DMS79 (cell line): ENCODE measurements at regions not wholly inside any gene's neighbourhood (a gene's known extent, or its start where the extent isn't known, plus 50 kb on each side); places are given as distances from the start of the nearest gene placed in this dataset.

Experiments
- DNase-seq: peaks from one replicate; lab custom pipeline; 2025; lab: John Stamatoyannopoulos, UW

DNA sequence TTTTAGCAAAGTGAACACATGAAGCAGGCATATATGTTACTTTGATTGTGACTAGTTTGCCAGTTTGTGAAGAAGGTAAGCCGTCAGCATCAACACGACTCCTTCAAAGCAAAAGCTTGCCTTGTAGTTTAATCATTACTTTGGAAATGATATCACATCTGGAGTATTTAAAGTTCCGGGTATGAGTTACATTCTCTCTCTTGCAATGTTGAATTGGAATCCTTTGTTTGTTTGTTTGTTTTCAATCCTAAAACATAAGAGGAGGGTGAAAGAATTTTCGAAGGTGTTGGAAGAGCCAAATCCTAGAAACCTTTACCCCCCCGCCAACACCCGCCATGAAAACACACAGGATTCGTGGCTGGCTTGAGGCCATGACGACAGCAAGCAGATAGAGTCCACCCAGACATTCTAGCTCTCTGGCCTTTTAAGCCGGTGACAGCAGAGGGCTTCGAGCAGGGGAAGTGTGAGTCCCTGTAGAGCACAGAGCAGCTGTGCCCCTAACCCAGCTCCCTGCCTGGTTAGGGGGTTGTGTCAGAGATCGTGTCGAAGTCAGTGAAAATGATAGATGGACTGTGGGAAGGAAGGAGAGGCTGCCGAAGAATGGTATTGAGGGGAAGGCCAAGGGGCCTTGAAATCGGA lies 103.8 kb upstream of the SMIM21 start:
- DNase-seq: no peak

DNA sequence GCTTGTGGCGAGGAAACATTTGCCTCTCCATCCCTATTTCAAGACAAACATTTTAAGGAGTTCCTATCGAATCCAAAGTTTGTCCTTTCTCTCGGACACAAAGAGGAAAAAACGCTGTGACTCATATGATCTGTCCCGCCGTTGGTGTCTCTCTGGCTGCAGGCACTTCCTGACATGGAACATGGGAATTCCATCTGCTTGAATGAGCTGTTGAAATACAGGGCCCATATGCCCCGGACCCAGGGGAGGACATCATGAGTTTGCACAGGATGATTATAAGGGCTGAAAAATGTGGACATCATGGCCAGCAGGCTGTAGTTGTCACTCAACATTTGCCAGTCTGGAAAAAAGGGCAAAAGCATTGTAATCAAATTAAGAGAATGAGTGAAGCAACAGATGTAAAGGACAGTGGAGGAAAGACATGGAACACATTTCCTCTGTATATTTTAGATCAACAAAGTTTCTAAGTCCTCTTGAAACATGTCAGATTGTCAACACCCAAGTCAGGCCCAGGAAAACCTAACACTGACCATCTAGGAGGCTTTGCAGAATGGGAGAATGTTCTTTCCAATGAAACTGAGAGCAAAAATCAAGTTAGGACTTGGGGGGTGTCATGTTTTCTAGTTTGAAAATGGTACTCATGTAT lies 103.2 kb upstream of the SMIM21 start:
- DNase-seq: no peak

DNA sequence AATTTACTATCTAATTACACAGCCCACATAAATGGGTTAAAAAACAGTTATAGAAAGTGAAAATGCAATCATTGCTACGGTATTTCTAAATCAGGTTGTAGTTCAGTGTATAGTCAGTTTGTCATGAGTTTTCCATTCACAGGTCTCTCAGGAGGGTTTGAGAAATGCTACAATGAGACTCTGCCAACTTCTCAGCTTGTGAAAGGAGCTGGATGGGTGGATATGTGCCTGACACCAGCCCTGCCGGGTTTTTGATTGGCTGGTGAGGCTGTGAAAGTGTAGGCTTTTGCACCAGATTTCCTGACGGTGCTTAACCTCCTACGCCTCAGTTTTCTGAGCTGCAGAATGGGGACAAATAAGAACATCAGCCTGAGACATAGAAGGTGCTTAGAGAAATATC lies 102.6 kb upstream of the SMIM21 start:
- no peak for DNase-seq

- DNase-seq: no peak
Measured at GRCh38 chr18:75529394-75529793, 101.9 kb upstream of the SMIM21 start.

GRCh38 chr18:75527848-75528685 lies 100.6 kb upstream of the SMIM21 start:
- DNase-seq: no peak

- DNase-seq: no peak
Measured at GRCh38 chr18:75526038-75526437, 98.5 kb upstream of the SMIM21 start.

DNA sequence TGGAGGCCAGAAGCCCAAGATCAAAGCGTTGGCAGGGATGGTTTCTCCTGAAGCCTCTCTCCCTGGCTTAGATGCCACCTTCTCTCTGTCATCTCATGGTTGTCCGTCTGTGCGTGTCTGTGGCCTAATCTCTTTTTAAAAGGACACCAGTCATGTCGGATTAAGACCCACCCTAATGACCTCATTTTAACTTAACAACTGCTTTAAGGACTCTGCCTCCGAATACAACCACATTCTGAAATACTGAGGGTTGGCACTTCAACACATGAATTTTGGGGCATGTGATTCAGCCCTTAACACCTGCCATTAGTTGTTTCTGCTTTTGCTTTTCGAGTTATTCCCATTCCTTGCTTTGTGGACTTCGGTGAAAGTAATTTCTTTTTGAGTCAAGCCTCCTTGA lies 97.8 kb upstream of the SMIM21 start:
- DNase-seq: no peak

DNA sequence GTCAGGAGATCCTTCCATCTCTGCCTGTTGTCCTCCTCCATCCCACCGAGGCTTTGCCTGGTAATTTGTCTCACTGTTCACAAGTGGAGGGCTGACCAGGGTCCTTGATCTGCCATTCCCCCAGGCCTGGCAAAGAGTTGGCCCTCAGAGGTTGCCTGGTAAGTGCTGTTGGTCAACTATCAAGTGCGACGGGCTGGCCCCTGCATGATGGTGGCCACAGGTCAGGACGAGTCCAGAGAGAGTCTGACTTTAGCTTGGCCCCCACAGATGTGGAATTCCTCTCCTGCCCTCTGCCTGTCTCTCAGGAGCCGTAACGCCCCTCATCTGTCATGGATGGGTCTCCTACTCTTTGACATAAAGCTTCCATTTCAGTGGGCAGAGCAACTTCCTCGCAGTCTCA lies 97.3 kb upstream of the SMIM21 start:
- no peak for DNase-seq

- DNase-seq: no peak
Measured at GRCh38 chr18:75524181-75524580, 96.7 kb upstream of the SMIM21 start.

DNA sequence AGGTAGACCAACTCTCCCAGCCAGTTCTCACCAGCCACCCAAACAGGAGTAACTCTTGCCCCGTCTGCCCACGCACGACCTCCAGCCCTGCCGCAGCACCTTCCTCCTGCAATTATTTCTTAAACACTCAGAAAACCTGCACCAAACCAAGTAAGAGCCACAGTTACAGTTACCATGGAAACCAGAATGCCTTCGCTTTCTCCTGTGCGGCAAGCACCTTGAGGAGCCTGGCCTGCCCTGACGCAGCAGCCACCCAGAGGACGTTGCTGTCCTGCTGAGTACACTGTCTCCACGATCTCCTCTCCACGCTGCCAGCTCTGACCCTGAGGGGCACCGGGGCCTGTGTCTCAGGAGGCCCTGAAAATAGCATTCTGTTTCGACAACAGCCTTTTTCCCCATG lies 94.3 kb upstream of the SMIM21 start:
- DNase-seq: no peak

GRCh38 chr18:75518007-75518406 lies 90.5 kb upstream of the SMIM21 start:
- DNase-seq: no peak

DNA sequence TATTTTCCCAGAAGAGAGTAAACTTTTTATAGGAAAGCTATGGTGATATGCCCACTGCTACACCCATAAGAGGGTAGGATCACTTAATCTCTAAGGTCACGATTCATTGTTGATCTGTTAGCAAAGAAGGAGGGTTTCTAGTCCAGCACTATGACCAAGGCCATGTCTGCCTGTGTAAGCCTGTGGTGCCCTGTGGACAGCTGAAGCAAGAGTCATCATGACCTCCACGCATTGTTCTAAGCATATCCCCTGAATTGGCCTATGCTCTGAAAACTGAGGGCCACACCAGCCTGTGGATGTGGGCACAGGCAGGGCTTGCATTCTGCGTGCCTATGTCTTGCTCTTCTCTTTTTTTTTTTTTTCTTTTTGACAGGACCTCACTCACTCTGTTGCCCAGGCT lies 89.8 kb upstream of the SMIM21 start:
- no peak for DNase-seq

GRCh38 chr18:75507636-75508035 lies 80.1 kb upstream of the SMIM21 start:
- no peak for DNase-seq

GRCh38 chr18:75506913-75507312 lies 79.4 kb upstream of the SMIM21 start:
- no peak for DNase-seq

DNA sequence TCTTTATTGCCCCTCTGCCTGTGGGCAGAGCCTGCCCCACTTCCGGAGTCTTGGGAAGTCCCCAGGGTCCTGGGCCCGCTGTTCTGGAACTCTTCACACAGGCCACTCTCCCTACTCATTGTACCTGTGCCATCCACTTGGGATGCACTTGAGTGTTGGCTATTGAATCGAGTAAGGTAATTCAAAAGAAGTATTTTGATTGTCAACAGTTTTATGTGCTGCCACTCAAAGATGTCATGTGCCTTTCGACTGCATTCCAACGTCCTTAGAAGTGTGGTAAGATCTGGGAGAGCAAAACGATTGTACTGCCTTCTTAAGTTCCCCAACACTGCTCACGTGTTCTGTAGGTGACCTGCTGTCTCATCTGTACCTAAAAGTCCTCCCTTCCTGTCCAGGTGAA lies 77.0 kb upstream of the SMIM21 start:
- no peak for DNase-seq

DNA sequence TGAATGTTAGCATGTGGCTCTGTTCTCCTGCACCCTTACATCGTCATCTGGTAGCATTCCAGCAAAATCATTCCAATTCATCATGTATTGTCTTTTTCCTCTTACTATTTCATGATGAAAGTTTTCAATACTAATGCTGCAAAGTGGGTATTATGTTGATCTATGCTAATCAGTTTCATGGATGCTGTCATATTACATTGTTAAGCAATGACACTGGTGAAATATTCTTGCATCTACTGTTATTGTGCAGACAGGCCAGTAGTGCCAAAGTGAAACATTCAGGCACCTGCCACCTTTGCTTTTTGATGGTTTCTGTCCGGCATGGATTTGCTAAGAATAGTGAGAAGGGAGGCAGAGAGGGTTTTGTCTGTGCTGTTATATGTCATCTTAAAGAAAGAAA lies 76.1 kb upstream of the SMIM21 start:
- no peak for DNase-seq

DNA sequence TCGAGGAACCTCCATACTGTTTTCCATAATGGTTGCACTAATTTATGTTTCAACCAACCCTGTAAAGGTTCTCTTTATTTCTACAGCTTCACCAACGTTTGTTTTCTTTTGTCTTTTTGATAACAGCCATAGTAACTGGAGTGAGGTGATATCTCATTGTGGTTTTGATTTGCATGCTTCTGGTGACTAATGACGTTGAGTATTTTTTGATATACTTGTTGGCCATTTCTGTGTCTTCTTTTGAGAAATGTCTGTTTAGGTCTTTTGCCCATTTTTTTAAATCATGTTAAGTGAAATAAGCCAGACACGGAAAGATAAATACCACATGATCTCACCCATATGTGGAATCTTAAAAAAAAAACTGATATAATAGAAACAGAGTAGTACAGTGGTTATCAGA lies 74.8 kb upstream of the SMIM21 start:
- no peak for DNase-seq

GRCh38 chr18:75500545-75500944 lies 73.0 kb upstream of the SMIM21 start:
- no peak for DNase-seq

GRCh38 chr18:75497576-75498235 lies 70.2 kb upstream of the SMIM21 start:
- DNase-seq: no peak

- no peak for DNase-seq
Measured at GRCh38 chr18:75496151-75496550, 68.6 kb upstream of the SMIM21 start.

DNA sequence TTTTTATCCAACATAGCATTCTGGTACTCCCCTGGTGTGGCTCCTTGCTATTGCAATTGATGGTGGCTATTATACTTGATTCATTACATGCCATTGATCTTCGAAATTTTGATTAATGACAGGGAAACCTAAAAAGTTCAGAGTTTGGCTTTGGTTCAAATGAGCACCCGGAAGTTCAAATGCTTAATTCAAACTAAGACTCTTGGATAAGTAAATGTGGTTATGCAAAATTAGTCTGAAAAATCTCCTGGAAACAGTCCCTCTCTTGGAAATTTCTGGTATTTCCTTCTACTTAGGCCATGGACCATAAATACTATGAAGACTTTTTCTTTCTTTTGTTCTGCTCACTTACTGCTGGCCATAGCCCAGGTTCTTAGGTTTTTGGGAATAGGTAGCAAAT lies 65.3 kb upstream of the SMIM21 start:
- DNase-seq: no peak

DNA sequence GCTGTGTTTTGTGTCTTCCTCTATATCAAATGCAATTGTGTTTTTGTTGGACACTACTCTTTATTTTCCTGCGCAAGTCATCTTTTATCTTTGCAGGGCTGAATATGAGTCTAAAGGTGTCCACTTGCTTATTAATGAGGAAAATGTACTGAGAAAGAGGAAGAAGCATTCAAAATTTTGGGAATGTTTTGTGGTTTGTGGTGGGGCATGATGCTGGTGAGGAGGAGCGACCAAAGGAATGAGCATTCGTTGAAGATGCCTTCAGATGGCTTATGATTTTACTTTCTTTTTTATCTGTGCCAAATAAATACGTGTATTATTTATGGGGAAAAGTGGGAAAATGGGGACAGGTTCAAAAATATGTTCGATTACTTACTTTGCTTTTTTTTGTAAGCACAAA lies 63.9 kb upstream of the SMIM21 start:
- DNase-seq: no peak
